ENCODE measurements at regions not wholly inside any gene's neighbourhood (a gene's known extent, or its start where the extent isn't known, plus 50 kb on each side); places are given as distances from the start of the nearest gene placed in this dataset.

- H3K36me3 ChIP-seq (ENCODE audit: insufficient read depth, low read length): no peaks in the 10 kb centered on the region
- no peak overlapping the region for H2AFZ ChIP-seq (ENCODE audit: low read length)
Measured at GRCh38 chr6:140897804-140898573, 1234.7 kb upstream of the GJE1 start.

DNA sequence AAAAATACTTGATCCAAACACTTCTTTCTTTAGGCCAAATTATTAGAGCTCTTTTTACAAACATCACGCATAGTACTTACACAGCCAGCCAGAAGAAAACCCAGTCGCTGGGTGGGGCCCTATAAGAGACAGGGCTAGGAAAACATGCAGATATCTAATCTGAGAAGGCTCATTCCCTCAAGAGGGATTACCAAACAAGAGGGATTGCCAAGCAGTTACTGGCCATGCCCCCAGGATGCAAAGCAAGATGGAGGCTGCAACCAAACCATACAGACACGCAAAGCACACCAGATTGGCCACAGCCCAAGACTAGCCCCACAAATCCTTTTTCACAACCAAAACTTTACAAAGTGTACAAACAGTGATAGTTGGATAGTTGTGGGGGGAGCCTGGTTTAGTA is 1235.4 kb upstream of the GJE1 start:
- TF ChIP-seq EZH2 (IDR thresholded peaks at IDR 0.05; ENCODE audit: borderline replicate concordance, low read length): no peak
- no peak for TF ChIP-seq CTCF (IDR thresholded peaks at IDR 0.05; ENCODE audit: low read length)
- no peaks in the 10 kb centered on the region for H3K9me2 ChIP-seq (ENCODE audit: low read depth, low read length)
- H3K27ac ChIP-seq (ENCODE audit: low read depth, low read length, poor library complexity, severe bottlenecking): no peak overlapping the region
- no peaks in the 10 kb centered on the region for H4K20me1 ChIP-seq (ENCODE audit: insufficient read depth, low read length)
- H3F3A ChIP-seq (ENCODE audit: insufficient read depth, low read length): no peaks in the 10 kb centered on the region
- no peak overlapping the region for H3K4me2 ChIP-seq (ENCODE audit: low read length)
- no peaks in the 10 kb centered on the region for H3K36me3 ChIP-seq (ENCODE audit: insufficient read depth, low read length)
- peak overlapping the region; percentile 6 for H3K4me3 ChIP-seq (ENCODE audit: low read depth, low read length, poor library complexity, severe bottlenecking)
- H3K9ac ChIP-seq (ENCODE audit: low read length): no peak overlapping the region
- peaks cover 12% of the 10 kb centered on the region; the same call in 1 of the 2 replicates for H3K9me3 ChIP-seq (ENCODE audit: low read length)
- no peaks in the 10 kb centered on the region for H3K27me3 ChIP-seq (ENCODE audit: insufficient read depth, low read length)
- H2AFZ ChIP-seq (ENCODE audit: low read length): no peak overlapping the region
- H3K4me1 ChIP-seq (ENCODE audit: insufficient read depth, low read length, severe bottlenecking): no peaks in the 10 kb centered on the region
- H3K79me2 ChIP-seq (ENCODE audit: insufficient read depth, low read length): no peaks in the 10 kb centered on the region

More at GRCh38 chr6:140897804-140898573, 1234.7 kb upstream of the GJE1 start:
- Histone ChIP-seq H3K9me3 (ENCODE audit: low read length) (peaks cover 12% of the 10 kb centered on the region; the same call in 1 of the 2 replicates), H3K9me2 (ENCODE audit: low read depth, low read length) (no peaks in the 10 kb centered on the region), H3K4me3 (ENCODE audit: low read depth, low read length, poor library complexity, severe bottlenecking) (peak overlapping the region; percentile 28), H3F3A (ENCODE audit: insufficient read depth, low read length) (no peaks in the 10 kb centered on the region), H3K4me1 (ENCODE audit: insufficient read depth, low read length, severe bottlenecking) (no peaks in the 10 kb centered on the region), H4K20me1 (ENCODE audit: insufficient read depth, low read length) (no peaks in the 10 kb centered on the region), H3K4me2 (ENCODE audit: low read length) (no peak overlapping the region), H3K79me2 (ENCODE audit: insufficient read depth, low read length) (no peaks in the 10 kb centered on the region), H3K27me3 (ENCODE audit: insufficient read depth, low read length) (no peaks in the 10 kb centered on the region), H3K27ac (ENCODE audit: low read depth, low read length, poor library complexity, severe bottlenecking) (no peak overlapping the region), H3K9ac (ENCODE audit: low read length) (no peak overlapping the region)
- TF ChIP-seq CTCF (IDR thresholded peaks at IDR 0.05; ENCODE audit: low read length): no peak
- no peak for TF ChIP-seq EZH2 (IDR thresholded peaks at IDR 0.05; ENCODE audit: borderline replicate concordance, low read length)

DNA sequence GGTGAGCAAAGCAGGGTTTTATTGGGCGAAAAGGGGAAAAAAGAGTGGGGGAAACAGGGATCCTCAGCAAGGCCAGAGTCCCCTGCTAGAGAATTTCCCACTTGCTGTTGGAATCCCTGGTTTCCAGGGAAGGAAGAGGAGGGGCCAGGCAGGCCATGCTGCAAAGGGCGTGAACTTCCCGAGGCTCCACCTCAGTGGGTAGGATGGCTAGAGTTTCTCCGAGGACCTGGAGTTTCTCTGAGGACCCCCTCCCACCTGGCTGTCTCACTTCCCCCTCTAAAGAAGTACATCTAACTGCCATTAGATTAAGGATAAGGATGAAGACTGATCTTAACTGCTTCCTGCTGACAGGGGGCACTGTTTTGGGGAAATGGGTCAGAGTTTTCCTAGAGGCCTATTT is 1239.3 kb upstream of the GJE1 start:
- Histone ChIP-seq H3K4me3 (ENCODE audit: low read depth, low read length, poor library complexity, severe bottlenecking) (no peak overlapping the region), H3K9me2 (ENCODE audit: low read depth, low read length) (no peaks in the 10 kb centered on the region), H3K27ac (ENCODE audit: low read depth, low read length, poor library complexity, severe bottlenecking) (no peak overlapping the region), H3K9ac (ENCODE audit: low read length) (no peak overlapping the region), H3K9me3 (ENCODE audit: low read length) (no peaks in the 10 kb centered on the region; the same call in 1 of the 2 replicates), H3F3A (ENCODE audit: insufficient read depth, low read length) (no peaks in the 10 kb centered on the region), H3K4me2 (ENCODE audit: low read length) (no peak overlapping the region), H2AFZ (ENCODE audit: low read length) (no peak overlapping the region), H3K4me1 (ENCODE audit: insufficient read depth, low read length, severe bottlenecking) (no peaks in the 10 kb centered on the region), H3K36me3 (ENCODE audit: insufficient read depth, low read length) (no peaks in the 10 kb centered on the region), H4K20me1 (ENCODE audit: insufficient read depth, low read length) (no peaks in the 10 kb centered on the region), H3K79me2 (ENCODE audit: insufficient read depth, low read length) (no peaks in the 10 kb centered on the region), H3K27me3 (ENCODE audit: insufficient read depth, low read length) (no peaks in the 10 kb centered on the region)
- no peak for TF ChIP-seq CTCF (IDR thresholded peaks at IDR 0.05; ENCODE audit: low read length)
- no peak for TF ChIP-seq EZH2 (IDR thresholded peaks at IDR 0.05; ENCODE audit: borderline replicate concordance, low read length)
